CD4-positive, alpha-beta T cell (primary cell): ENCODE measurements at regions not wholly inside any gene's neighbourhood (a gene's known extent, or its start where the extent isn't known, plus 50 kb on each side); places are given as distances from the start of the nearest gene placed in this dataset.
"Not testable (repeated sequence)": the region's sequence is repeated elsewhere in the genome, so short reads cannot be mapped to it uniquely, and the experiment has no call there.

Source experiments
- ATAC-seq: fragments of 200-7000 bp; cut with Tn5 transposase; one replicate; pipeline ENCODE4 v1.10.0; 2022; ENCODE audit warnings: mild to moderate bottlenecking; ENCODE audit not compliant: poor library complexity
- CTCF ChIA-PET: fragments of 350-600 bp; sonication (Branson Sonifier 250); formaldehyde crosslinking; loops from one replicate; lab custom pipeline; 2021; ENCODE audit warnings: antibody characterized with exemption, inconsistent platforms; lab: Charles Lee
- POLR2A ChIA-PET: fragments of 350-600 bp; sonication (Branson Sonifier 250); formaldehyde crosslinking; loops from one replicate; lab custom pipeline; 2021; ENCODE audit warnings: antibody characterized with exemption, inconsistent platforms; lab: Charles Lee
- DNase-seq, 14 experiments: peaks; one replicate each; pipeline ENCODE4 v3.0.0-alpha.2; 2013 to 2020; ENCODE audit warnings: mixed read lengths in 2 of 14
- H3K27ac ChIP-seq, 2 donors: one replicate each; pipeline versions ENCODE4 v1.5.1 to v1.7.0; 2013; ENCODE audit warnings: low read length in 2 of 2, low read depth in 1 of 2, mild to moderate bottlenecking in 1 of 2
- H3K27me3 ChIP-seq, 2 experiments: 1 replicate in 1 of 2; 2 replicates in 1 of 2; pipeline versions ENCODE4 v1.6.1 to v1.7.0; 2013; ENCODE audit warnings: low read length in 2 of 2, control low read depth in 1 of 2, mild to moderate bottlenecking in 1 of 2, moderate library complexity in 1 of 2; ENCODE audit not compliant: insufficient read depth in 2 of 2, control insufficient read depth in 1 of 2
- H3K36me3 ChIP-seq: one replicate; pipeline ENCODE4 v1.6.1; 2013; ENCODE audit warnings: low read length, control low read depth; ENCODE audit not compliant: insufficient read depth
- H3K4me1 ChIP-seq: one replicate; pipeline ENCODE4 v1.6.1; 2013; ENCODE audit warnings: low read length, control low read depth; ENCODE audit not compliant: insufficient read depth
- H3K4me3 ChIP-seq: one replicate; pipeline ENCODE4 v1.5.1; 2013; ENCODE audit warnings: mild to moderate bottlenecking, low read length, moderate library complexity
- H3K9me3 ChIP-seq, 2 experiments: 1 replicate in 1 of 2; 2 replicates in 1 of 2; pipeline versions ENCODE4 v1.6.1 to v1.7.0; 2013; ENCODE audit warnings: low read length in 2 of 2, mild to moderate bottlenecking in 2 of 2, control low read depth in 1 of 2, moderate library complexity in 1 of 2; ENCODE audit not compliant: control insufficient read depth in 1 of 2, insufficient read depth in 1 of 2
- H3K27ac Mint-ChIP-seq: one replicate; pipeline ENCODE4 v1.8.0; 2020; ENCODE audit warnings: mixed read lengths
- H3K27me3 Mint-ChIP-seq: one replicate; pipeline ENCODE4 v1.8.0; 2021; ENCODE audit warnings: mixed read lengths
- H3K36me3 Mint-ChIP-seq: one replicate; pipeline ENCODE4 v1.8.0; 2021; ENCODE audit warnings: low read depth, mixed read lengths
- H3K4me1 Mint-ChIP-seq: one replicate; pipeline ENCODE4 v1.8.0; 2021; ENCODE audit warnings: low read depth, mixed read lengths
- H3K4me3 Mint-ChIP-seq: one replicate; pipeline ENCODE4 v1.8.0; 2020; ENCODE audit warnings: mild to moderate bottlenecking, mixed read lengths
- H3K9me3 Mint-ChIP-seq: one replicate; pipeline ENCODE4 v1.8.0; 2020; ENCODE audit warnings: mixed read lengths
- intact Hi-C, 2 experiments: fragments of 100-400 bp; cut with DNase I in 1 of 2; cut with micrococcal nuclease in 1 of 2; formaldehyde crosslinking; loops; one replicate each; pipeline versions ENCODE4 v1.15.1 to v1.9.0; 2023 to 2025; cut with DNase I, micrococcal nuclease
- TF ChIP-seq, protein P1 (sequence below): fragments of 200-600 bp; IDR thresholded peaks from one replicate; pipeline ENCODE4 v1.8.0; 2022; ENCODE audit warnings: antibody characterized with exemption, mild to moderate bottlenecking

DNA sequence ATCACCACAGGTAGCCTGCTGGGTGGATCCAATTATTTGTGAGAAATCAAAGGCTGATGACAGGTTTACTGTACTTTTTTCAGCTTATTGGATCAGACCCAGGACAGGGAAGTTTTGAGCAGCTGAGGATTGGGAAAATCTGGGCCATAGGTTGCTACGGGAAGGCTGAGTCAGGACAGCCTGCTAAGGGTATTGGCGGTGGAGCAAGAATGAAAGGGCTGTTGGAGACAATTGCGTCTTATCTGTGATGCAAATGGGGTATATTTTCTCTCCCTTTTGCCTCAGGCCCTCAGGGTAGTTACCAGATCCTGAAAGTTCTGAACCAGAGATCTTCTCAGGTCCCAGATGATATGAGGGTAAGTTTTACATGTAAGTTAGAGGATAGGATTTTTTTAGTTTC is 317.7 kb downstream of the EDEM1 start:
- CTCF ChIA-PET, result no interaction called here
- TF ChIP-seq, protein P1, sequence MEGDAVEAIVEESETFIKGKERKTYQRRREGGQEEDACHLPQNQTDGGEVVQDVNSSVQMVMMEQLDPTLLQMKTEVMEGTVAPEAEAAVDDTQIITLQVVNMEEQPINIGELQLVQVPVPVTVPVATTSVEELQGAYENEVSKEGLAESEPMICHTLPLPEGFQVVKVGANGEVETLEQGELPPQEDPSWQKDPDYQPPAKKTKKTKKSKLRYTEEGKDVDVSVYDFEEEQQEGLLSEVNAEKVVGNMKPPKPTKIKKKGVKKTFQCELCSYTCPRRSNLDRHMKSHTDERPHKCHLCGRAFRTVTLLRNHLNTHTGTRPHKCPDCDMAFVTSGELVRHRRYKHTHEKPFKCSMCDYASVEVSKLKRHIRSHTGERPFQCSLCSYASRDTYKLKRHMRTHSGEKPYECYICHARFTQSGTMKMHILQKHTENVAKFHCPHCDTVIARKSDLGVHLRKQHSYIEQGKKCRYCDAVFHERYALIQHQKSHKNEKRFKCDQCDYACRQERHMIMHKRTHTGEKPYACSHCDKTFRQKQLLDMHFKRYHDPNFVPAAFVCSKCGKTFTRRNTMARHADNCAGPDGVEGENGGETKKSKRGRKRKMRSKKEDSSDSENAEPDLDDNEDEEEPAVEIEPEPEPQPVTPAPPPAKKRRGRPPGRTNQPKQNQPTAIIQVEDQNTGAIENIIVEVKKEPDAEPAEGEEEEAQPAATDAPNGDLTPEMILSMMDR, result no peak
- no peak overlapping the region for H3K4me3 Mint-ChIP-seq

DNA sequence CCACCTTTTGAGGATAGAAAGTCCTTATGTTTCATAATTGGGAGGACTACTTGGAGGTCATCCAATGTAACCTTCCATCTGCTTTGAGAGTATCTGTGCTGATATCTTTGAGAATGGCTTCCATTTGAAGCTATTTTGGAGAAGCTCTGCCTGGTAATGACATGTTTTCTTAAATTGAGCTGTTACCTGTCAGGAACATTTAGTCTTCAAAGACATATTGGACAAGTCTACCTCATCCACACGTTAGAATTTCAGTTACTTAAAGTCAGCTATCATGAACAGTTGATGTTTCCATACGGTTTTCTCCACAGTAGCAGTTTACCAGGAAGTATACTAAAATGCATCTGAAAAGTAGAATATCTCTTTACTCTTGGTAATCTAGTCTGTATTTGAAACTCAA is 318.5 kb downstream of the EDEM1 start:
- Mint-ChIP-seq H3K27me3 (no peaks in the 10 kb centered on the region), H3K27ac (no peak overlapping the region), H3K9me3 (peaks cover 14% of the 10 kb centered on the region), H3K4me1 (no peaks in the 10 kb centered on the region), H3K36me3 (no peaks in the 10 kb centered on the region), H3K4me3 (no peak overlapping the region)
- Histone ChIP-seq H3K4me3 (no peak overlapping the region), H3K27ac (no peak overlapping the region), H3K4me1 (no peaks in the 10 kb centered on the region), H3K36me3 (no peaks in the 10 kb centered on the region), H3K9me3 (peaks cover 16% of the 10 kb centered on the region in 2 experiments), H3K27me3 (no peaks in the 10 kb centered on the region)
- intact Hi-C loops, result no loop called here
- ChIA-PET CTCF (no interaction called here), POLR2A (no interaction called here)
- TF ChIP-seq, protein P1, result no peak
- DNase-seq (no peak), ATAC-seq (no peak)

More for the DNA sequence above, 317.7 kb downstream of the EDEM1 start:
- Mint-ChIP-seq H3K9me3 (peaks cover 14% of the 10 kb centered on the region), H3K27me3 (no peaks in the 10 kb centered on the region), H3K27ac (no peak overlapping the region), H3K36me3 (no peaks in the 10 kb centered on the region), H3K4me1 (no peaks in the 10 kb centered on the region)
- no peak for ATAC-seq
- POLR2A ChIA-PET, result no interaction called here
- Histone ChIP-seq H3K36me3 (no peaks in the 10 kb centered on the region), H3K27ac (no peak overlapping the region), H3K4me3 (no peak overlapping the region), H3K9me3 (peaks cover 8 to 11% of the 10 kb centered on the region in 2 experiments), H3K27me3 (no peaks in the 10 kb centered on the region), H3K4me1 (no peaks in the 10 kb centered on the region)
- no peak for DNase-seq
- intact Hi-C loops, result no loop called here

DNA sequence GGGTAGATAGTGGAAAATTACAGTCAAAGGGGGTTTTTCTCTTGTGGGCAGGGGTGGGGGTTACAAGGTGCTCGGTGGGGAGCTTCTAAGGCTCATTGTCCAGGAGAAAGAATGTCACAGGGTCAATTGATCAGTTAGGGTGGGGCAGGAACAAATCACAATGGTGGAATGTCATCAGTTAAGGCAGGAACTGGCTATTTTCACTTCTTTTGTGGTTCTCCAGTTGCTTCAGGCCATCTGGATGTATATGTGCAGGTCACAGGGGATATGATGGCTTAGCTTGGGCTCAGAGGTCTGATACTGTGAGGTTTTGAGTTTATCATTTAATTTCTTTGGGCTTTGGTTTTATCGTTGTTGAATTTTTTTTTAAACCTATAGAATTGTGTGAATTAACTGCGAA is 321.4 kb downstream of the EDEM1 start:
- H3K27me3 ChIP-seq, intact Hi-C loops, ATAC-seq, H3K4me1 Mint-ChIP-seq, H3K4me3 ChIP-seq, H3K36me3 Mint-ChIP-seq, H3K27ac ChIP-seq, H3K4me1 ChIP-seq, POLR2A ChIA-PET, H3K4me3 Mint-ChIP-seq, CTCF ChIA-PET, H3K27ac Mint-ChIP-seq, H3K27me3 Mint-ChIP-seq, H3K36me3 ChIP-seq, DNase-seq: not testable (repeated sequence)
- peaks cover 16 to 20% of the 10 kb centered on the region in 2 experiments for H3K9me3 ChIP-seq
- peaks cover 27% of the 10 kb centered on the region for H3K9me3 Mint-ChIP-seq

DNA sequence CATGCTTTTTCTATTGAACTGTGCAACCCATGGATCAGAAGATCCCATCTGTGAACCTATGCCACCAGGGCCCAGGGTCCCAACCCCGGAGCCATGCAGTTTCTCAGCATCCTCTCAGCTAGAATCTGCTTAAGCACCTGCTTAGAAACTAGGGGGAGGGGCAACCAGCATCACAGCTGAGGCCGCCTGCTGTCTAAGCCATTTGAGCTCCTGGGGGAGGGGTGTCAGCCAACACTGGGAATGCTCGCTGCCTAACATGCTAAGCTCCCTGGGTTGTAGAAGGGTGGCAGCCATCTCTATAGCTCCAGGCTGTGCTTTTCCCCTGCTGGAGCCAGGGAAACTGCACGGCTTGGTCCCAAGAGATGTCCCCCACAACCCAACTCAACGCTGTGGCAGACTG is 322.8 kb downstream of the EDEM1 start:
- intact Hi-C loops, result no loop called here
- Histone ChIP-seq H3K9me3 (peaks cover 16 to 20% of the 10 kb centered on the region in 2 experiments), H3K4me1 (no peaks in the 10 kb centered on the region), H3K36me3 (no peaks in the 10 kb centered on the region), H3K27me3 (no peaks in the 10 kb centered on the region), H3K27ac (no peak overlapping the region), H3K4me3 (no peak overlapping the region)
- Mint-ChIP-seq H3K27me3 (no peaks in the 10 kb centered on the region), H3K27ac (no peak overlapping the region), H3K4me3 (no peak overlapping the region), H3K36me3 (no peaks in the 10 kb centered on the region), H3K4me1 (no peaks in the 10 kb centered on the region), H3K9me3 (peaks cover 32% of the 10 kb centered on the region)
- DNase-seq (peak in 1 of 14 experiments; percentile 5), ATAC-seq (no peak)
- TF ChIP-seq, protein P1, result no peak
- POLR2A ChIA-PET, result no interaction called here
- CTCF ChIA-PET, result no interaction called here
